NCI-H1436 treated with DMSO at 0.1 percent for 48 hours (cell line): ENCODE measurements at regions not wholly inside any gene's neighbourhood (a gene's known extent, or its start where the extent isn't known, plus 50 kb on each side); places are given as distances from the start of the nearest gene placed in this dataset.
"Not testable (repeated sequence)": the region's sequence is repeated elsewhere in the genome, so short reads cannot be mapped to it uniquely, and the experiment has no call there.

Experiments
- DNase-seq: peaks from one replicate; lab custom pipeline; 2025; lab: John Stamatoyannopoulos, UW

DNA sequence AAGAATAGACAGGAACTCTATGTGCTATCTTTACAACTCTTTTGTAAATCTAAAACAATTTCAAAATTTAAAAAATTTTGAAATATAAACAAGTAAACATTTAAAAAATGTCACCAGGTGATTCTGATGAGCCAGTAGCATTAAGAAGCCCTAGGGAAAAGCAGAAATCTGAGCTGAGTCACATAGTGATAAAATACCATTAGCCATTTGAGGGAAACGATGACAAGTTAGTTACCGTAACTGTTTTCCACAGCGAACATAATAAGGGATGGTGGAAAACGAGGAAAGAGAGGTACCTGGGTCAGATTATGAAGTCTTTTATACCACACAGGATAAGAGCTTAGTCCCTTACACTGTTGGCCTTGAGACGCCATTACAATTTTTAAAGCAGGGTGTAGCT is 55.5 kb downstream of the PRR15 start:
- DNase-seq = no peak

DNA sequence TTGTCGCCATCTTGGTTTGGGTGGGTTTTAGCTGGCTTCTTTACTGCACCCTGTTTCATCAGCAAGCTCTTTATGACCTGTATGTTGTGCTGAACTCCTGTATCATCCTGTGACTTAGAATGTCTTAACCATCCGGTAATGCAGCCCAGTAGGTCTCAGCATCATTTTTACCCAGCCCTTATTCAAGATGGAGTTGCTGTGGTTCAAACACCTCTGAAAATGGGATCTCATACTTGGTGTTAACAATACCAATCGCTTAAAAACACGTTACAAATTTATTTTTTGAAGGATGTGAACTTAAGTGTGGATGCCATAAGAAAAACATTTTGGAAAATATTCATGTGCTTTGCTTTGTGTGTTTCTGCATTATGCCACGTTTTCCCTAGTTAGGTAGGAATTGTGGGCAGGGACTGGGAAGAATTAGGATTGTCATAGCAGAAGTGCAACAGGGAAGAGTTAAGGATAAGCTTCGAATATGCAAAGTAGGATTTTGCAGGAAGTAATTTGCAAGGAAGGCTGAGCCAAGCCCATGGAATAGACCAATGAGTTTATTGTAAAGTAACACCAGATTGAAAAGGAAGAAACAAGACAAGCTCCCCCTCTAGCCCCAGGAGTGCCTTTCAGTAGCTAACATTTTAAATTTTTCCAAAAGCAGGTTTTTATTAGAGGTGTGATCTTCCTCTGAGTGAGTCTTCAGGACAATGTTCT is 56.4 kb downstream of the PRR15 start:
- DNase-seq = no peak

DNA sequence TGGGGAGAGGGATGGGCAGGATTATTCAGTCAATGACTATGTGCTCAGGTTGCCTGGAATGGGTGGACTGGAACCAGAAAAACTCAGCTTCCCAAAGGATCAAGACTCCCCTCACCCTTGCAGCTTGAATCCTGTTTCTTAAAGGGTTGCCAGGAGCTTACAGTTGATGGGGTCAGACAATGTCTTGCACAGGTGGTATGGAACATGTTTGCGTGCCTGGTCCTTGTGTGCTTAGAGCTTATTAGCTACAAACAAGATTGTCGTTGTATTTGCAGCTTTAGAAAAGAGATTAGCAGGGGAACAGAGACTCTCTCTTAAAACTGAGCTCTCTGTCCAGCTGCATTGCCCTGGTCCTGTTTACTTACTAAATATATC is 56.9 kb downstream of the PRR15 start:
- DNase-seq = no peak

DNA sequence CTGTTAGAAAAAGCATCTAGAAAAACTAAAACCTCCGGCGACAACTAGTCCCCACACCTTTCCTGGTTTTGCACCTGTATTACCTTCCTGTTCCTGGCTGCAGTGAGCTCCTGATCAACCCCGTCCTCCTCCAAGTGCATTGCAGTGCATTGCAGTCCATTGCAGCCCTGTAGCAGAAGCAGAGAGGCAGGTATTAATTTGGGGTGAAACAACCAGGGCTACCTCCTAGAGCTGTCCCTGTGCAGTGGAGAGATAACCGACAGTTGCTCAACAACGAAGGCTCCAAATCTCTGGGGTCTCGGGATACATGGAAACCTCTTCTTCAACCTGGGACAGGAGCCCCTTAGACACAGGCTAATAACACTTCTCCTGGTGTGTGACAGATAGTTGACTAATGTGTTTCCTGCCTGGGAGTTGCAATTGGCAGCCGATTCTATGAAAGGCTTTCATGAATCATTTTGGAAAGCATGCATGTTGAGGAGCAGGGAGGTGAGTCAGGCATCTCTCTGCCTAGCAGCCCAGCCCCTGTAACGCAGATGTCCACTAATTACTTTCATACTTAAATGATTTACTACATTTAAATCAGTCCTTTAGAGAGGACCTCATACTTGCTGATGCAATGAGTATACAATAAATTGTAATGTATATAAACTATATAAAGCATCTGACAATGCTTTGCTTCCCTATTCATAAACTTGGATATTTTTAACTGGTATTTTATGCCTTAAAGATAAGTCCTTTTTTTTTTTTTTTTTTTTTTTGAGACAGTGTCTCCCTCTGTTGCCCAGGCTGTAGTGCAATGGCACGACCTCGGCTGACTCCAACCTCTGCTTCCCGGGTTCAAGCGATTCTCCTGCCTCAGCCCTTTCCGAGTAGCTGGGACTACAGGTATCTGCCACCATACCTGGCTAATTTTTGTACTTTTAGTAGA is 59.0 kb downstream of the PRR15 start:
- DNase-seq = peak; percentile 53

DNA sequence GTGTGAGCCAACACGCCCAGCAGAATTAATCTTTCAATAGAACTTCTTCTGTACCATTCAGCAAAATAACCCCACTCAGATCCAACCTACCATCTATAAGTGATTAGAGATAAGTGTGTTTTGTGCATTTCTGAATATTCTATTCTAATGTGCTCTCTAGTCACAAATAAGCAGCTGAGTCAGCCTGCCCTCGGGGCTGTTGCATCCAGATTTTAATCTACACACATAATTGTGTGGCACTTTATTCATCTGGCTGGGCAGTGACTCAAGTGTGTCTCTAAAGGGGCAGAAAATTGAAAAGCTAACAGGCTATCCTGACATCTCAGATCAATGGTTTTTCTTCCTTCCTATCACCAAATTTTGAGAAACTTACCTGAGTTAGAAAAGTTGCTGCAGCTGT is 60.3 kb downstream of the PRR15 start:
- DNase-seq = no peak

DNA sequence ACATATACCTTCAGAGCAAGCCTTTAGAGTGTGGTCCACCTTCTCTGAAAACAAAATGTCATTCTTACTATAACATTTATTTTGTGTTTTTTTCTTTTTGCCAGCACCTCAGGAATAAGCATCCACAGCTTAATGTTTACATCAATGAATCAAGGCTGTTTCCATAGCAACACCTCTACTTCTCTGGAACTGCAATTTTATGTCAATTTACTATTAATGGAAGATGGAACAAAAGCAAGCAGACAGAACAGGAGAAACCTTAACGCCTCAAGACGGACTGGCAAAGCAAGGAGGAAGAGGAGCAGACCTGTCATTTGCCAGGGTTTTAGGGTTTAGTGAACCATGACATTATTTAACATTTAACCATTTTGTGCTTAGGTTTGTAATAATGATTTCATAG is 63.1 kb downstream of the PRR15 start:
- no peak for DNase-seq

DNA sequence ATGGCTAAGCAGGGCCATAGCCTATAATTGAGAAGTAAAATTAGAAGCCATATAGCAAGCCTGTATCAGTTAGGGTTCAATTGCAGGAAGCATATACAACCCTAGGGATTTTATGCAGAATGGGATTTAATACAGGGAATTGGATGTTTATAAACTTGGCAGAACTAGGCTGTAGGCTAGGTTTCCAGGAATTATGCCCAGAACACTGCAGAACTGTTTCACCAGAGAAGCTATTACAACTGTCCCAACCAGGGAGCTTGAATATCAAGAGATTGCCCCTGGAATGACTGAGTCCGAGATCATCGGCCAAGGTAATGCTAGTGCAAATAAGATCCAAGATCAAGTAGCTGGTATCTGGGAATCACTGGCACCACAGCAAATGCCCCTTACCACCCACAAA is 64.0 kb downstream of the PRR15 start:
- DNase-seq = no peak

DNA sequence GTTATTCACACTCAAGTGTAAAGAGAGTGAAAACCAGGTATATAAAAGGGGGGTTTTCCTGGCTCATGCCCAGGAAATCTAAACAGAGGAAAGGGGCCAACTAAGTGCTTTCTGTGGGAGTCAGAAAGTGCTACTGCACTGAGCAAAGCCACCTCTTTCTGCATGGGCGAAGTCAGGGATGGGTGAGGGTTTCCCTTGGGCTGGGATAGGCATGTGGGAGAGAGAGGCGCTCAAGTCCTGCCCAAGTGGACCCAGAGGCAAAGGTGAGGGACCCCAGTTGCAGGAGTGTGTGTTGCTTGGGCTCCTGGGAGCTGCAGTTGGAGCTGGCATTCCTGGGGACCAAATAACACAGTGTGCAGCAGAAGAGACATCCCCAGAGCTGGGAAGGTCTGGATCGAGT is 65.9 kb downstream of the PRR15 start:
- no peak for DNase-seq

DNA sequence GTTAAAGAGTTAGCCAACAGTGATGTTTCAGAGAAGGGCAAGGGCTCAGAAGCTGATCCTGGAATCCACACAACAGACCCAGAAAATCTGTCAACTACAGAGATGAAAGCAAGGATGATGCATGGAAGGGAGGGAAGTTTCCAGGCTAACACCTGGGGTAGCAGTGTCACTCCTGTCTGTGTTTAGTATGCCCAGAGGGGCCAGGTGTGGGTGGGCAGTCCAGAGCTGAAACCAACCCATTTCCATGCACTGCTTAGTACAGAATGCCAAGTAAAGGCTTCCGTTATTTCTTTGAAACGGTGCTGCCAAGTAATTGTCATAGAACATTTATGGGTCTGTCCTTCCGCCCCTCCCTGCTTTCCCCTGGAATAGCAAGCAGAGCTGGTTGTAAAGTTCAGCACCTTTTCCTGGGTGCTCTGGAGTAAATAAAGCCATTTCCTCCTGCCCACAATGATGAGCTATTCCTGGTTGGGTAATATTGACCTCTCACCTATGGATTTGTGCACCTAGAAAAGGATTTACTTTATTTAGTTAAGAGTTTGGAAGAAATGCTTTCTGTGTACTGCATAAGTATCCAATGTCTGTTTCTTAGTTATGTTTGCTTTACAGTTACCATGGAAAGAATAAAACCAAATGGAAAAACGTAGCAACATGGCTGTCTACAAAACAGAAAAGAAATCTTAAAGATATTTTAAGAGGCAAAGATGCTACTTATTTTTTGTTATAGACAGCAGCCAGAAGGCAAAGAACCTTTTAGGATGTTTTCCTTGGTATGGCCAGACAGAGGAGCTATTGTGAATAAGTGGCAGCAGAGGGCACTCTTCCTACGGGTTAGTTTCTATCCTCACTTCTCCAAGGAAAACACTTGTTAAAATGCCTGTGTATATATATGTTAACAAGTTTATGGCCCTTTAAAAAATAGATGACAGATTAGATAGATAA is 71.7 kb downstream of the PRR15 start:
- not testable (repeated sequence) for DNase-seq

DNA sequence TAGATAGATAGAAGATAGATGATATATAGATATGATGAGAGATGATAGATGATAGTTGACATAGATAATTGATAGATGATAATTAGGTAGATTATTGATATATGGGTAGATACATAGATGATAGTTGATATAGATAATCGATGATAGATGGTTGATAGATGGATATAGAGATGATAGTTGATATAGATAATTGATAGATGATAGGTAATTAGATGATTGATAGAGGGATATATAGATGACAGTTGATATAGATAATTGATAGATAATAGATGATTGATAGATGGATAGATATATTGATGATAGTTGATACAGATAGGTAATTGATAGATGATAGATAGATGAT is 72.3 kb downstream of the PRR15 start:
- DNase-seq = no peak

DNA sequence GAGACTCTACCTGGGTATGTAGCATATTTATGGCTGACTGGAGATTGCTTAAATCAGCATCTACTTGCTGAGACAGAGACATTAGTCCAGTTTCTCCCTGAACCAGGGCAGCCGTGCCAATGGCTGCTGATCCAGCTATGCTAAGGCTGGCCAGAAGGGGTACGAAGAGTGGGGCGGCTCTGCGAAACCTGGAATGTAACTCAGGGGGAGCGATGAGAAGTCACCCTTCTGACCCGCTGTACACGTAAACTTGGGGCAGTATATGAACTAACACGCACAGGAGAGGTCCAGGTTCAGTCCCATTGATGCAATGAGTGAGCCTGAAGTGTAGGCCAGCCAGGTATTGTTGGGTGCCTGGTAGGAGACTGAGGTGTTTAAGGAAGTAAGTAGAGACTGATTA is 73.7 kb downstream of the PRR15 start:
- no peak for DNase-seq

DNA sequence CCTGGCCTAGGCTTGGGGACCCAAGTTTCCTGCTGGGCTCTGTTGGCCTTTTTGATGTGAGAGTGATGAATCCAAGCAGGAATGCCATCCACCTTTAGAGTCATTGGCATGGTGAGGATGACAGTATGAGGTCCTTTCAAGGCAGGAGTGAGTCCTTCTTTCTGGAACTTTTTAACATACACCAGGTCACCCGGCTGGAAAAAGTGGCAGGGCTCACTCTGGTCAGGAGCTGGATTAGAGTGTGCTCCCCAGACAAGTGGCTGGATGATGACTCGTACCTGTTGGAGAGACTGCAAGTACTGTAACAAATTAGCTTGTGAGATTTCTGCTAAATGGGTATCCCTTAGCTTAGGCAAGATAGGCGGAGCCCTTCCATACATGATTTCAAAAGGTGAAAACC is 75.2 kb downstream of the PRR15 start:
- DNase-seq = not testable (repeated sequence)

DNA sequence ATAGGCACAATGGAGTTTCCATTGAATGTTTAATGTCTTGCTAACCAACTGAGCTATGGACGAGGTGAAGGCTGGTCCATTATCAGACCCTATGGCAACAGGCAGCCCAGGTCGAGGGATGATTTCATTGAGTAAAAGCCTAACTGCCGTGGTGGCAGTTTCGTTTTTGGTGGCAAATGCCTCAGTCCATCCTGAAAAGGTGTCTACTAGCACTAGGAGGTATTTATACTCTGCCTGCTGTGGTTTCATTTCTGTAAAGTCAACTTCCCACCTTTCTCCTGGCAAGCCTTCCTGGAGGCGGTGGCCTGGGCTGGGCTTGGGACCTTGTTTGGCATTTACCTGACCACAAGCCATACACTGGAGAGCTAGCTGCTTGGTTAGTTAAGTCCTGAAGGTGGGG is 75.8 kb downstream of the PRR15 start:
- DNase-seq = no peak

DNA sequence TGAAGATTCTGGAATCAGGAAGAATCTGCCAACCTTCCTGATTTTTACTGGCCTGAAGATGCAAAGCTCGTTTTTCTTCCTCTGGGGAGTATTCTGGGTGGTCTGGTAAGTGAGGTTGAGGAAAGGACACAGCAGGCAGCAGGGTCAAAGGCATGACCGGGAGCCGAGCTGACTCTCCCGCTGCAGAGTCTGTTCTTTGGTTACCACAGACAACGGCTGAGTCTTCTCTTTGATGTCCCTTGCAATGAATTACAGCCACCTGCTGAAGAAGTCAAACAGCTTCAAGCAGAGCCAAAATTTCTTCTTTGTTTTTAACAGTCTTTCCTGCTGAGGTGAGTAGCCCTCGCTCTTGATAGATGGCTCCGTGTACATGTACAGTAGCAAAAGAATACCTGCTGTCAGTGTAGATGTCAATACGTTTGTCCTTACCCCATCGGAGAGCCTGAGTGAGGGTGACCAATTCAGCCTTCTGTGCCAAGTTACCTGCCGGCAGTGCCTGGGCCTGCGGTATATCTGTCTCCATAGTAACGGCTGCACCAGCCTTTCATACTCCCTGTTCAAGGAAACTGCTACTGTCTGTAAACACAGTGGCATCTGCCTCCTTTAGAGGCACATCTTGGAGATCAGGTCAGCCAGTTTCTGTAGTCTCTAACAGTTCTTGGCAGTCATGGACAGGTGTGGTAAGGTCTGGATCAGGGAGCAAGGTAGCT is 76.4 kb downstream of the PRR15 start:
- no peak for DNase-seq

DNA sequence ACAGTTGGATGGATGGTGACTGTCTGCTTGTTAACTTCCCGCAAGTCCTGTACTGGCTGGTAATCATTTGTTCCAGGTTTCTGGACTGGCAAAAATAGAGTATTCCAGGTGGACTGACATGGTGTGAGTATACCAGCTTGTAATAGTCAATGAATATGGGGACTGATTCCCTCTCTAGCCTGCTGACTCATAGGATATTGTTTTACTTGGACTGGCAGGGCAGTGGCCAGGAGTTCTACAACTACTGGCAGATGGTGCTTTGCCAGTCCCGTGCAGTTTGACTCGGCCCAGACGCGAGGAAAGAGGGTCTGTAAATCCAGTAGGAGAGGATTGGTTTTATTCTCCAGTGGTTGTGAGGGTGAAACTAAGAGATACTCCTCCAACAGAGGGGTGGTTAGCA is 78.0 kb downstream of the PRR15 start:
- no peak for DNase-seq

DNA sequence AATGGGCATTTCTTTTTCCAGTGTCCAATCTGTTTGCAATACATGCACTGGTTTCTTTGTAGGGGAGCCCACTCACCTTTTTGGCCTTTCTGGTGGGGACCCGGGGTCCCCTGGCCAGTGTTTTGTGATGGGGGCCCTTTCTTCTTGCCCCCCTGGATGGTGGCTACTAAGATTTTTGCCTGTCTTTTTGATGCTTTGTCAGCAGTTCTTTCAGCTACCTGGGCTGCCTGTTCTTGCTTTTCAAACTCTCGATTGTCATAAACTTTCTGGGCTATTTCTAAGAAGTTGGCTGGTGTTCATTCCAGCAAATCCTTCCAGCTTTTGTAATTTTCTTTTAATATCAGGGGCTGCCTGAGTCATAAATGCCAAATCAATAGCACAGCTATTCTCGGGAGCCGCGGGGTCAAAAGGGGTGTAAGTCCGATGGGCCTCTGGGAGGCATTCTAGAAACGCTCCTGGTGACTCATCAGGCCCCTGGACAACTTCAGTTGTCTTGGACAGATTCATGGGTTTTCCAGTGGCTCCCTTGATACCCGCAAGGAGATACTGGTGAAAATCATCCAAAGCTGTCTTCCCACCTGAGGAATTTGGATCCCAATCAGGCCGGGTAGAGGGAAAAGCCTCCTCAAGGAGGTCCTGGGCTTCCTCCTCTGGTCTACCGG is 79.0 kb downstream of the PRR15 start:
- DNase-seq = no peak

DNA sequence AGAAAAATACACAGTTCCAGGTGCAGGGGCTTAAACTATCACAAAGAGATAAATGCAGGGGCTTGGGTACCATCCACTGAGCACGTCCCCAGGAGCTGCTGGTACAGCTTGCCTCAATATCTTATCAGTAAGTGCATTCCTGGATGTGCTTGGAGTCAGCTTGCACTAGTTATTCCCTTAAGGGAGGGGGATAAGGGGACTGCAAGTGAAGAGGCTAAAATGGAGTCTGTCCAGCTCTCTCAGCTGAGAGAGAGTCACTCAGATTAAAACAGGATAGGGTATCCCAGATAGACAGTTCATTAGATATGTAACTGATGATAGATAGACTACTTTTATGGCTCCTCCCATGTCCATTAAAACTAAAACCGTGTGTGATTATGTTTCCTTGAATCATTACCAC is 82.5 kb downstream of the PRR15 start:
- DNase-seq = not testable (repeated sequence)

DNA sequence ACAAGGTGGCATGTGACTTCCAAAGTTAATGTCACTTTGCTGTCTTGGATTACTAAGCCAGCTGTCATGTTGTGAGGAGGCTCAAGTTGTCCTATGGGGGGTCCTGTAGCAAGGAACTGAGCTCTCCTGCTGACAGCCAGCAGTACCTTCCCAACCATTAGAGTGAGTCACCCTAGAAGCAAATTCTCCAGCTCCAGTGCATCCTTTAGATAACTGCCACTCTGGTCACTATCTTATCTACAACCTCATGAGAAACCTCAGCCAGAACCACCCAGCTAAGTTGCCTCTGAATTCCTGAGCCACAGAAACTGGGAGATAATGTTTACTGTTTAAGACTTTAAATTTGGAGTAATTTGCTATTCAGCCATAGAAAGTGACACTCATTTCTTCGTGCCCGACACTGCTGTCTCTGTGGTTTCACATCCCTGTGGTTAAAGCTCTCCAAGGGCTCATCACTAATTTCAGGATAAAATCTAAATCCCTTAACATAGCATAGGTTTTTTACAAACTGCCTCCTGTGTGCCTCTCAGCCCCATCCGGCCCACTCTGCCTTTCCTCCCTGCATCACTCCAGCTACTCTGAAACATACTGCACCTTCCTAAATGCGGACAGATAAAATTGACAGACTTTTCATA is 83.5 kb downstream of the PRR15 start:
- no peak for DNase-seq

DNA sequence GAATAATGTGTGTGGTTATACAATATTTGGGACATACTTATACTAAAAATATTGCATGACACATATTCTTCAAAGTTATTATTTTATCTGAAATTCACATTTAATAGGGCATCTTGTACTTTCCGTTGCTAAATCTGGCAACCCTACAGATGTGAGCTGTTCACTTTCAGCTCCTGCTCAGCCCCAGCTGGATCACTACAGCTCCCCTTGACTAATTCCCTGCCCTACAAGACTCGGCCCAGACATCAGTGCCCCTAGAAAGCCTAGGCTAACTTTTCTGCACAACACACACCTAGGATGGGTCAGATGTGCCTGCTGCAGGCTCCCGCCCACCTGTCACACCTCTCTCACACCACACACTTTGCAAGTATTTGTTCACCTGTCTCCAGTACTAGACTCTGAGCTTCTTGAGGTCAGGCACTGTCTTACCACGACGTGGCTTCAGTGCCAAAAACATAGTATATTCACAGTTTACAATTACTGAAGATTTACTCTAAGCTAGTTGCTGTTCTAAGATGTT is 84.1 kb downstream of the PRR15 start:
- not testable (repeated sequence) for DNase-seq

DNA sequence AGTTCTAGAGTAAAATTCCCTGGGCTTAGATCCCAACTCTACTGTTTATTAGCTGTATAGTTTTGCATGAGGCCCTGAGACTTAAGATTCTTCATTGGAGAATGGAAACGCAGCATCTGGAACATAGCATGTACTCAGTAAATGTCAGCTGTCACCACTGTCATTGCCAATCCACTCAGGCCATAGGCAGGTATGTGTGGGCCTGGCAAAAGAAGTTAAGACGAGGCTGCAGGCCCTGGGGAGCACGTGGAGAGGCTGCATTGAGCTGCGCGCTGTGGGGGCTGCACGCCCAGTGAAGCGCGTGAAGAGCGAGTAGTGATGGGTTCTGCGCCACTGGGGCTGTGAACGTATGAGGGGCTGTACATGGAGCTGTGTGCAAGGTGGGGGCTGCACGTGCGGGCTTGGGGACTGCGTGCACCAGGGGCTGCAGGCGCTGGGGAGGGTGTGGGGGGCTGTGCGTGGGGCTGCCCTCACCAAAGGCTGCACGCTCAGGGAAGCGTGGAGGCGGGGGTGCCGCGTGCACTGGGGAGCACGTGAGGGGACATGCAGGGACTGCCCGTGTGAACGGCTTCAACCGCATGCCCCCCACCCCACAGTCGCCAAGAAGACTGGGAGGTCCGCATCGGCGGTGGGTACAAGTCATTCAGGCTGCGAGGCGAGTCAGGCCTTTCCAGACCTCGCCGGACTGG is 85.5 kb downstream of the PRR15 start:
- no peak for DNase-seq
